ENCODE measurements at regions not wholly inside any gene's neighbourhood (a gene's known extent, or its start where the extent isn't known, plus 50 kb on each side); places are given as distances from the start of the nearest gene placed in this dataset.

GRCh38 chr11:80424012-80424695 lies 983.3 kb upstream of the TENM4 start:
- DNase-seq (ENCODE audit: low spot score), result no peak

- no peak for DNase-seq (ENCODE audit: low spot score)
Measured at GRCh38 chr11:80420374-80420773, 979.5 kb upstream of the TENM4 start.

GRCh38 chr11:80417681-80418080 lies 976.9 kb upstream of the TENM4 start:
- no peak for DNase-seq (ENCODE audit: low spot score)

GRCh38 chr11:80415580-80415979 lies 974.8 kb upstream of the TENM4 start:
- no peak for DNase-seq (ENCODE audit: low spot score)

- no peak for DNase-seq (ENCODE audit: low spot score)
Measured at GRCh38 chr11:80414181-80415165, 973.6 kb upstream of the TENM4 start.

- no peak for DNase-seq (ENCODE audit: low spot score)
Measured at GRCh38 chr11:80412604-80413003, 971.8 kb upstream of the TENM4 start.

- DNase-seq (ENCODE audit: low spot score), result no peak
Measured at GRCh38 chr11:80393210-80393609, 952.4 kb upstream of the TENM4 start.

GRCh38 chr11:80390505-80390904 lies 949.7 kb upstream of the TENM4 start:
- DNase-seq (ENCODE audit: low spot score), result no peak

- DNase-seq (ENCODE audit: low spot score), result no peak
Measured at GRCh38 chr11:80388536-80388935, 947.7 kb upstream of the TENM4 start.

- DNase-seq (ENCODE audit: low spot score), result no peak
Measured at GRCh38 chr11:80388130-80388529, 947.3 kb upstream of the TENM4 start.

- no peak for DNase-seq (ENCODE audit: low spot score)
Measured at GRCh38 chr11:80383655-80384054, 942.8 kb upstream of the TENM4 start.

- no peak for DNase-seq (ENCODE audit: low spot score)
Measured at GRCh38 chr11:80379620-80380278, 938.9 kb upstream of the TENM4 start.

GRCh38 chr11:80371931-80372330 lies 931.1 kb upstream of the TENM4 start:
- no peak for DNase-seq (ENCODE audit: low spot score)

GRCh38 chr11:80365980-80366379 lies 925.1 kb upstream of the TENM4 start:
- no peak for DNase-seq (ENCODE audit: low spot score)

- no peak for DNase-seq (ENCODE audit: low spot score)
Measured at GRCh38 chr11:80365076-80365725, 924.4 kb upstream of the TENM4 start.

GRCh38 chr11:80362563-80363340 lies 921.9 kb upstream of the TENM4 start:
- DNase-seq (ENCODE audit: low spot score), result no peak

GRCh38 chr11:80355251-80355650 lies 914.4 kb upstream of the TENM4 start:
- no peak for DNase-seq (ENCODE audit: low spot score)

- DNase-seq (ENCODE audit: low spot score), result no peak
Measured at GRCh38 chr11:80350541-80350940, 909.7 kb upstream of the TENM4 start.

GRCh38 chr11:80349997-80350396 lies 909.2 kb upstream of the TENM4 start:
- DNase-seq (ENCODE audit: low spot score), result no peak

GRCh38 chr11:80346353-80347059 lies 905.7 kb upstream of the TENM4 start:
- DNase-seq (ENCODE audit: low spot score), result no peak

- DNase-seq (ENCODE audit: low spot score), result no peak
Measured at GRCh38 chr11:80343436-80343835, 902.6 kb upstream of the TENM4 start.
